NCI-H1436 (cell line): ENCODE measurements at regions not wholly inside any gene's neighbourhood (a gene's known extent, or its start where the extent isn't known, plus 50 kb on each side); places are given as distances from the start of the nearest gene placed in this dataset.

ENCODE experiments used
- DNase-seq: peaks from one replicate; lab custom pipeline; 2025; lab: John Stamatoyannopoulos, UW

DNA sequence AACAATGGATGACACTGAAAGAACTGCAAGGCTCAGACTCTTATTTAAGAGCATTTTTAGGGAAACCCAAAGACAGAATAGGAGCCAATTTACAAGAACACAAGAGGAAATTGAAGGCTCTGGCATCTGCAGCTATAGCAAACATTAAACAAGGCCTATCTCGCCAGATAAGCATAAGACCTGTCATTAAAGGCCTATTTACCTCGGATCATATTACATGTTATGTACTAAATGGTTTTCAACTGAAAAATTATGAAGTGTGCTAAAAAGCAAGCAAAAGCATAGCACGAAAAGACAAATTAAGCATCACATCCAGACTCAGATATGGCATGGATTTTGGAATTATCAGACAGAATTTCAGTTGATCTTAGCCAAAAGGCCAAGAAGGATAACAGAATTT lies 617.1 kb downstream of the SQOR start:
- peak; percentile 82 for DNase-seq

DNA sequence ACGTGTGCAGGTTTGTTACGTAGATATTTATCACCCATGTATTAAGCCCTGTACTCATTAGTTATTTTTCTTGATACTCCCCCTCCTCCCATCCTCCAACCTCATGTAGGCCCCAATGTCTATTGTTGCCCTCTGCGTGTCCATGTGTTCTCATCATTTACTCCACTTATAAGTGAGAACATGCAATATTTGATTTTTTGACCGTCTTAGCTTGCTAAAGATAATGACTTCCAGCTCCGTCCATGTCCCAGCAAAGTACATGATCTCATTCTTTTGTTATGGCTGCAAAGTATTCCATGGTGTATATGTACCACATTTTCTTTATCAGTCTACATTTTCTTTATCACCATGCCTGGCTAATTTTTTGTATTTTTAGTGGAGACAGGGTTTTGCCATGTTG lies 623.2 kb downstream of the SQOR start:
- no peak for DNase-seq

DNA sequence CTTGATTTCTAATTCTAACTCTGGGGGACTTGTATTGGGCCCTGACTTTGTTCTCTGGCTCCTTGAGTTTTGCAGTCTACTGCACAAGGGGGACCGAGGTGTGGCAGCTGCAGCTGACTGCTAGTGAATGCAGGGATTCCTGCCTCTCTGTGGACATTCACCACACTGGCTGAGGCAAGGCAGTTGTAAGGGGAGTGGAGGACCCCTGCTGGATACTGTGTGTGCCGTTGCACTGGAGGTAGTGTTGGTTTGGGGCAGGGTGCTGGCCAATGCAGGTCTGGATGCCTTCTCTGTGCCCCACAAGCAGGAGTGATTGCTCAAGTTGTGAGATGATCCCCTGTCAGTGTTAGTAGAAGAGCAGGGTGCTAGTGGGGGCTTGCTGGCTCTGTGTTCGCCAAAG lies 626.1 kb downstream of the SQOR start:
- no peak for DNase-seq

DNA sequence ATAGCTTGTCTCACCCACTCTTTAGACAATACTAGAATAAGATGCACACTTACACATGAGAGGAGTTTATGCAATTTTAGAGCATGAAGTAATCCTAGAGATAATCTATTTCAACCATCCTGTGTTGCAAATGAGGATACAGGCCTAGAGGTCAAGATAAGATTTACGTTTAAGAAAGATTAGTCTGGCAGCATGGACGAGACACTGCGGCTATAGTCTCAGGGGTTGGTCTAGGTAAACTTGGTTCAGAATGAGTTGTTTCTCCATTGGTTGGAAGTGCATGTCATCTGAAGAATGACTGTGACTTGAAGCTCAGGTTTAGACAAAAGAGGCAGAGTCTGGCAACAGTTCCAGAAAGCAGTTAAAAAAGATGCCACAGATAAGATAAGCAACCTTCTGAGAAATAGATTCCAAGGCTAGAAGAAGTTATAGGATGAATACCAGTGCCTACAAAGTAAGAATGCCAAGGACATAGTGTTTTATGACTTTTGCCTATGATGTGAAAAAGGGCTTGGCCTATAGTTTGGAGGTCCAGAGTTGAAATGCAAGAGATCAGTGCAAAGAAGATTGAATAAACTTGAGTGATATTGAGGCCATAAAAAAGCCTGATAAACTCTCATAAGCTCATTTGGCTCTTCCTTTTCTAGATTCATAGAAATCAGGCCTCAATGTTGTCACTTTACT lies 631.0 kb downstream of the SQOR start:
- DNase-seq = no peak

DNA sequence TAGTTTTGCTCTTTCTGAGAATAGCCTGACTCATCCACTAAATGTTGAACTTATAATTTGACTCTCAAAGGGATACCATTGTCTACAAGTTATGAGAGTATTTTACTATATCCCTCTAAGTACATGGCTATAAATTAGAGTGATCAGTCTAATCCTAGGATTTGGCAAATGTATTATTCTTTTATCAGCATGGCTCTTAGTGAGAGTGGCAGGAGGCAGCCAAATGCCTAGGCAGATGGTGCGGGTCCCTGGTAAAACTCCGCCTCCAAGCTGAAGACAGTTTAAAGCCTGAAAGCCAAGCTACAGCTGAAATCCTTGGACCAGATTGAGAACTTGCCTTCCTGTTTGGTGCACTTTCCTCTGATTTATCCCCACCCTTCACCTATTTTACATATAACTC lies 631.8 kb downstream of the SQOR start:
- DNase-seq = no peak

DNA sequence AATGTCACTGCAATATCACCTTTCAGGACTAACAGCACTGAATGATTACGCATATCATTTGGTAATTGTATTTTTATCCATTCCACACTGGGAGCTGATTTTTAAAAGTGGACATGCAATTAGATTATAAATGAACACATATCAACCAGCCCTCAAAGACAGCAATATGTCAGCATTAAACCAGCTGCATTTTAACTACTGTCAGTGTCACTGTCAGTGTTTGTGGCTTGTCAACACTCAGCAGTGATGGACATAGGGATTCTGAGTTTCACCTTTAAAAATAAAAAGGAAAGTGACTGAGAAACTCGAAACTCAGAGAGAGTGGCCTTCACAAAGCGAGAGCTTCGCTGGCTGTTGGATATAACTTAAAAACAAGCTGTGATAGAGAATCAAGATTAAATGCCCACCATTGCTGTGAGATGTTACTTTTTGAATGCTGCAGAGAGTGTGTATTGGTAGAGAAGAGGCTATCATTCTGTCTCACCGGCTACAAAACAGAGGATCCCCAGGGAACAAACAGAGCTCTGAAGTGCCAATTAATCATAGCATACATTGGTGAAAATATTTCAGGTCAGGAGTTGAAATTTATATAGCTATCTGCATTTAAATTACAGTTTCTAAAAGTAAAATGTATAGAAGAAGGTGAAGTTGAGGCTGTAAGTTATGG lies 635.8 kb downstream of the SQOR start:
- DNase-seq = no peak

DNA sequence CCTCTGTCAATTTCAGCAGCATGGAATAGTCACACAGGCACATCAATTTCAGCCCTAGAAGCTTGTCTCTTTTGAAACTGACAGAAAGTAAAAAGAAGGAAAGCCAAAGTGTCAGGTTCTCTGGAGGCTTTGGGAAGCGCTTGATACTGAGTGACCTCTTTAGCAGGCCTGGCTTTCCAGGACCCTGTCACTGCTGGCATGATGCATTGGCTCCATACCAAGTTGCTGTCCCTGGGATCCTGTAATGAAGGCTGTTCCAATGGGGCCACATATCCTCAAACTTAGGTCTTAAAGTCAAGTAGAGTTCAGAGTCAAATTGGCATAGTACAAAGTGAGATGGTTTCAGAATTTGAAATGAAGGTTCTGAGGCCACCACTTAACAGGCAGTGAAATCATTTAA lies 640.9 kb downstream of the SQOR start:
- no peak for DNase-seq

DNA sequence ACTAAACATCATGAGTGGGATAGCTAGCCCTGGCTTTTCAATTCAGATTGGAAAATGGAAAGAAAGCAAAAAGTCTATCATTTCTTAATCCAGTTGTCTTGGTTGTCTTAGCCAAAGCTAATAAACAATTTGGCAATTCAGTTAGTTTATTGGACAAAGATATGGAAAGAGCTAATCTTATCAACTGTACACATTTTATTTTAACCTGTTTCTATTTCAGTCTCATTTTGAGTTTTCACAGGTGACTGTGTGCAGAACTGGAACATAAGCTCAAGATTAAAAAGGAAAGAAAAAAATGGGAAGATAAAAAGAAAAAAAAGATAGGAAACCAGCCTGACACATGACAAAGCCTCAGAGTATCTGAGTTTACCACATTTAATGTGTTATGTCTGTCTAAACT lies 642.6 kb downstream of the SQOR start:
- DNase-seq = no peak

DNA sequence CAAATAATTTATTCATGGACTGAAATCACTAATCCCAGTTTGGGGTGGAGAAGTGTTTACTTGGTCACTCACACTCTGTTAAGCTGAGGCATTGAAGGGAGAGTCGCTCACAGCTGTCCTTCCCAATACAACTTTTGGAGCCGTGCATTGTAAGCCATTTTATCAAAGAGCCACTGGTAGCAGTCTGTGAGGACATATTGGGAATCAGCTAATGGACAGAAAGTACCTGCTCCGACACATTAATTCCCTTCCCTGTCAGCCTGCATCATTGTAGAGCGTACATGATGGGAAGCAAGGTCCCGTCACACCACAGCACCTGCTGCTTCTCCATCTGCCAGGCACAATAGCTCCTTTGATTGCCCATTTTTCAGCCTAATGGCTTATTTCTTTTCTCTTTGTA lies 643.2 kb downstream of the SQOR start:
- peak; percentile 90 for DNase-seq

DNA sequence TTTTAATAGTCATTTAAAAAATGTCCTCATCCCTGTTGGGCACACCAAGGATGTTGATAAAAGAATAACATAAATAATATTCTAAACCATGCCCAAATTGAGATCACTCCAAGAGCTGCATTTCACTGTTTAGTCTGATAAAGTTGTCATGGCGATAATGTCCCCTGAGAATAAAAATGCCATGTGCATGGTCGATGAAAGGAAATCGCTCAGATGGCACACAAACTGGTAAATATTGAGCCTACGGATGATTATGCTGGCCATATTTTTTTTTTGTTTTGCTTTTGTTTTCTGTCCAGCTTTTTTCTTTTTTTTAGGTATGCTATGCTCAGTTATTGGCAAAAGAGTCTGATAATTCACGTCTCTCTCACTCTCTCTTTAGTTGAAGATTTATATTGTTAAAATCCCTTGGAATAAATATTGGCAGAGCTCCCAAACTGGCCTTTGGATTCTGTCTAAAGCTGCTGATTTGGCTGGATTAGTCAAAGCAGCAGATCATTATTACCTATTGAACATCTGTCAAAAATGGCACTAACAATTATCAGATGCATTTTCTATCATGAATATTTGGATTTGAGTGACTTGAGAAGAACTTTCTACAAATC lies 643.8 kb downstream of the SQOR start:
- DNase-seq = peak; percentile 94

DNA sequence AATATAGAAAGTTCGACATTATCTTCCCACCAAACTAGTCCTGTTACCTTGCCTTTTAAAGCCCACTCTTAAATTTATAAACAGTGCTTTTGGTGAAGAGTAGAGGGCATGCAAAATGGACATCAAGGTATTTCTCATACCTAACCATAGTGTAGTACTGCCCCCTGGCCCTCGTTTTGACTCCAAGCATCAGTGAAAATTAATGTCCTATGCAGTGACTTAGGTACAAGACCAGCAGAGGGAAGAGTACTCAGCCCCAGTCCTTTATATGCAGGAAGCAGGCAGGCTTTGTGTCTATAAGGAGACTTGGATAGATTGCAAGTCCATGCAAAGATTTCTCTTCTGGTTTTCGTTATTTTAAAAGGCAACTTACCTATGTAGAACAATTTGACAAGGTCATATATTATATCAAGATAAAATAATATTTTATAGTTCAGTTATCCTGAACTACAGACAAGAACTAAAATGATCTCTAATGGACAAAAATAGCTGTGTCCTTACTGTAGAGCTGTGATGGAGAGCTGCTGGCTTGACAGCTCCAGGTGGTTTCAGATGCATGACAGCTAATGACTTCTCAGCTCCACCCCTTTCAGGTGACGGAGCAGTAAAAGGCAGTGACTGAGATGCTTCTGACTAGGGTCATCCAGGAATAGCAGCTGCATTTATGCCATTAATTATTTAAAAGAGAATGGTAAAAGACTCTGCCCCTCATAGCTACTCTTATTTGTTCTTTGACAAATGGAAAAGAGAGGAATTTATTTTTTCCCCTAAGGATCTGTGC lies 646.1 kb downstream of the SQOR start:
- DNase-seq = peak; percentile 68

DNA sequence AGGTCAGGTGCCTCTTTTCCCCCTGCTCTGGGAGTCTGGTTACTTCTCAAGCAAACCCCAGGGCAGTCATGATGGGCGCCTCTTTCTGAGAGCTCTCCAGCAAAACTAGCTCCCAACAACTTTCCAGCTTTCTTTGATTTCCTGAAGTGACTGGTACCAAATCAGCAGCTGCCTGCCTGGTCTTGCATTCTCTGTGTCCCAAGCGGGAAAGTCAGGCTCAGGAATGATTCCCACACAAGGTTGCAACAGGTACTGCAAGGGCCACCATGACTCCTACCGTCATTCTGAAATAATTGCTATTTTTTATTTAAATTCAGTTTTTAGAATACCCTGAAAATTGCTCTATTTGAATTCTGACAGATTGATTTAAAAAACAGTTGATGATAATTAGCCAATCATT lies 658.7 kb downstream of the SQOR start:
- DNase-seq = no peak

DNA sequence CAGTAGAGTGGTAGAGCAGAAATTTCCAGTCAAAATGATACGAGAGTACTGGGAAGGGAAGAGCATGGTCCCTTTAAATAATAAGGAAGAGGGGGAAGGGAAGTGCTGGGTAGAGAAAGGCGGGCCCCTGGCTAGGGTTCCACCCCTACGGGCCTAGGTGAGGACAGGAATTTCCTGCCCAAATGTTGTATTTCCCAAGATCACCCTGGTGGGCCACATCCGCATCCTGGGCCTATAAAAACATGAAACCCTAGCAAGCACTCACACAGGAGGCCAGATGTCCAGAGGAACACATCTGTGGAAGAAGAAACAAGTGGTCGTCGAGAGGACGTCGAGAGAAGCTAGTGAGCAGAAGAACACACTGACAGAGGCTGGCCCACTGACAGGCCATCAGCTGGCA lies 661.2 kb downstream of the SQOR start:
- no peak for DNase-seq

DNA sequence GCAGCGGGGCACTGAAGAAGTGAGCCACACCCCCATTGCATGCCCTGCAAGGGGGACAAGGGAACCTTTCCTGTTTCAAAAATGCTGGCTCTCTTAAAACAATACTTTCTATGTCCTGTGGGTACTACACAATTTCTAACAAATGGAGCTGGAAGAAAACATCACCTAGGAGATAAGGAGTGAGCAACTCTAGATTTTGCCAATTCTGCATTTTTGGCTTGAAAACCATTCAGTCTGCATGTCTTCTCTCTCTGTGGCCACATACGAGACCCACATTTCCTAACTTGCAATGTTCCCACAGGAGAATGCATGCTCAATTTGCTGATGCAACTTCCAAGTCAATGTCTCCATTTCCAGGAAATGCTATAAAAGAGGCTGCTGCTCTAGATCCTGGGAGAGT lies 662.0 kb downstream of the SQOR start:
- no peak for DNase-seq

DNA sequence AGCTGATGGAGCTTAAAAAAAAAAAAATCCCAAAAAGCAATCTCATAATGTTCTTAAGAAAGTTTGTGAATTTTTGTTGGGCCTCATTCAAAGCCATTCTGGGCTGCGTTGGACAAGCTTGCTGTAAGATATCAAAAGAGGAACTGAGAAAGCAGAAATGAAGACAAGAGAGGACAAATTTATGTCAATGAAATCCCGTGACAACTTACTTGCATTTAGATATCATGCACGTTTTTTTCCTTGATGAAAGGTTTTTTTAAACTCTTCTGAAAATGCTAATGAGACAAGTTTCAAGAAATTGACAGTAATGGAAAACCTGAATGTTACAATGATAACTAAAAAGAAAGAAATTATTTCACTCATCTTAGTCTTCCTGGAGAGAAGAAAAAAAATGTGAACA lies 662.9 kb downstream of the SQOR start:
- DNase-seq = no peak

DNA sequence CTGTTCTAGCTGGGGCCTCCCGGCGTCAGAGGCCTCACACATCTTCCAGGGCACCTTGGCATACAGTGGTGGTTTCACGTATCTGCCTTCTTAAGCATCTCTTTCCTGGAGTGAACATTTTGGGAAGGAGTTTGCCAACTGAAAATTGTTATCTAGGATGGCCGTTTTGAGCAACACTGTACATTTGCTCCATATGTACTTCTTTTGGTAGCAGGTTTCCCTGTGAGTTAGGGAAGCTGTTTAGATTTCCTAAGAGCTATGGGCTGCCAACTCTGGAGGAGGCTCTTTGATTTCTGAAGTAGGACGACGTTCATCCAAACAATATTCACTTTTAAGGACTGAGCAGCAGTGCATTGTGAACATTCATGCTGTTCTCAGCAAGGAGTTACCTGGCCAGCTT lies 665.9 kb downstream of the SQOR start:
- no peak for DNase-seq

DNA sequence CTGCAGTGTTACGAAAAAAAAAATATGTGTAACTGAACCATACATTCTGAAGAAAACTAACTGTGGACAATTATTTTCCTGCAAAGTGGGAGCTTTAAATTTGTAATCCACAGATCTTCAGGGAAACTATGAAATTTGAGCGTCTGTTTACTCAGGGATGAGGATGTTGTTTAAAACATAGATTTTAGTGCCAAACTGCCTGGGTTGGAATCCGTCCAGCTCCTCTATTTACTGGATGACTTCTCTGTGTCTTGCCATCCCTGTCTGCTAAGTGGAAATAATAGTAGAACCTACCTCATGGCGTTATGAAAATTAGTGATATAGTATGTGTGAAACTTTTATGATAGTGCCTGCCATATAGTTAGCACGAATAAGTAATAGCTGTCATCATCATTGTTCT lies 666.5 kb downstream of the SQOR start:
- DNase-seq = no peak

DNA sequence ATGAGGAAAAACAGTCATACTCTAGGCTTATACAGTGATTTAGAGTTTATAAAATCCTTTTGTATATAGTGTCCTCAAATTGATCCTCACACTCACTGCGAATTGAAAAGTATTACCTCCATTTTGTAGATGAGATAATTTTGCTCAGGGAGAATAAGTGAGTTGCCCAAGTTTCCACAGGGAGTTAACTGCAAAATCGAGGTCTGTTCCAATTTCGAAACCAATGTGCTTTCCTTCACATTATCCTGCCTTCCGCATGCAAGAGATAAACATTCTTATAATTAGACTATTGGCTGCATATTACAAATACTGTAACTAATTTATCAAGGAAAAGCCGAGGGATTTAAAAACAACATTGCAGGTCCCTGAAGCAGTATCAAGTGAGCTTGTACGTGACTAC lies 667.0 kb downstream of the SQOR start:
- DNase-seq = no peak

DNA sequence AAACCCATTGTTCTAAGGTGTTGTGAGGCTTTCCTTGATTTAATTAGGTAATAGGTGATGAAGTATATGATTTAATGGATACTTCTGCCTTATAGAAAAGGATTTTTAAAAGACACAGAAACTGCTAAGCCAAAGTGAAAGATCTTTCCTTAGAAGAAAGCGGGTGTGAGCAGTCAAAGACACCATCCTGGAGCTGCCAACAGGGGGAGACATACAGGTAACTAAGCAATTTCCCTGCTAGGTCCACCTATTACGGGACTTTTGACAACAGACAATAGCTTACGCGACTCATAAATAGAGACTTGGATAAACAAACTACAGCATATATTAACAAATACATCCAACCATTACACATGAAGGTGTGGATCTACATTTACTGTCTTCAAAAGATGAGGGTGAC lies 669.5 kb downstream of the SQOR start:
- DNase-seq = peak; percentile 10

DNA sequence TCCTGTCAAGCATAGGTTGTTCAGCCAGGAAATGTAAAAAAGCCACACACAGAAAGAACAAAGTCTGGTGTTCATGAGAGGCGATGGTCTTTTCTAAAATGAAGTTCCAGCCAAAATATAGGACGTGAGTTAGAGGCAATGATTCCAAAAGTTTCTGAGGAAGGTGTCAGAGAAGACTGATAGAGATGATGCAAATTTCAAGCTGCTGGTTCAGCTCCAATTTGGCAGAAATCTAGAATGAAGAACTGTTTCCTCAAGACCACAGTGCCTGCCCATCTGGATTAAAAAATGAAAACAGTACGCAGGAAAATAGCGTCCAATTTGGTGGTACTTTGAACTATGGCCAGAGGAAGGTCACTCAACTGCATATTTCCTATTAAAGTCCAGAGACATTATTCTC lies 672.9 kb downstream of the SQOR start:
- DNase-seq = no peak

DNA sequence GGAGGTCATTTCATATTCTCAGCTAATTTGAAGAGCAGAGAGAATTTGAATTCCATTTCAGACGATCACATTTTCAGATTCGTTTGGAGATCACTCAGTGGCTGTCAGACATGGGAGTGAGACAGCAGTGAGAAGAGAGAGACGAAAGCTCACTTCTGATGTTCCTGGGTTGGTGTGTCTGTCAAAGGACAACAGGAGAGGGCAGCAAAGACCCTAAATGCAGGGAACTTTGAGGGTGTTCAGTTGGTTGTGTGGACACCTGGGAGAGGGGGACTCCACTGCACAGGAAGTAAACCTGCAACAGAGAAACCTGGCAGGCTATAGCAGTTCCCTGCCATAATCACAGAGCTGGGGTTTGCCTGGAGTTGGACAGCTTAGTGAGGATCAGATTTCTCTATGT lies 675.1 kb downstream of the SQOR start:
- DNase-seq = peak; percentile 33

DNA sequence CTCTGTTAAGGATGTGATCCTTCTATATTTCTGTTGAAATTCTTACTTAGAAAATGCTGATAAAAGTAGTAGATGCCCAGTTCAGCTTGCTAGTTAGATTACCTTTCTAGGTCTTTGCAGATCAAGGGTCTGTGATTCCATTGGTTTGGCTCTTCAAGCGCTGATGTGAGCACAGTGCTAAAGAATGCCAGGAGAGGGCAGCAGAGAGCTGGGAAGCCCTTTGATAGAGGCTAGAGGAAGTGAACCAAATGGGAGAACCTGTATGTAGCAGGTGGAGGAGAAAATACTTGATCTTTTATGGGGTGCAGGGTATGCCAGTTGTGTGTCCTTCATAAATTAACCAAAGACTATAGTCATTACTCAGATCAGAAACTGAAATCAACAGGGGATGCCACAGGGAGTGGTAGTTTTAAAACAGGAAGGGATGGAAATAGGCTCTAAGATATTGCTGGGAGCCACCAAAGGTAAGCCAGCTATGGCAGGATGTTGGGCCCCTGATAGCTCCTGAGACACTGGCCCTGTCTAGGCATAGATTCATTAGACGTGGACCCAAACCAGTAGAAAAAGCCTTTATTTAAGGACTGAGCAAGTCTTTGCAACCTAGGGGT lies 677.4 kb downstream of the SQOR start:
- DNase-seq = peak; percentile 88

DNA sequence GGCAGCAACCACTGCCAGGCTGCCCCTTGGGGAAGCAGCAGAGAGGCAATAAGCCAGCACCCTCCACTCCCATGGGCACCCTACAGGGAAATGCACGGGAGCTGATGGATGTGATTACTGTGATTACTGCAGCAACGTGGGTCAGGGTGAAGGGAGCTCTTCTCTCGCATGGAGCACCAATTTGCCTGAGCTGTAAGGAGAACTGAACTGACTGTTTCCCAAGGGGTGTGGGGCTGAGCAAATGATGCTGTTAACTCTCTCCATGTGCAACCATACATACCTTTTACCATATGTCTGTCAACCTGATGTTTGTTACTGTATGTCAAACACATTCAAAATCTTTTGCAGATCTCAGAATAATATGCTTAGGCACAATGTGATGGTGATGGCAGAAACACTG lies 680.6 kb downstream of the SQOR start:
- DNase-seq = peak; percentile 88
